Erythroblast (primary cell): ENCODE measurements at regions not wholly inside any gene's neighbourhood (a gene's known extent, or its start where the extent isn't known, plus 50 kb on each side); places are given as distances from the start of the nearest gene placed in this dataset.

Source experiments
- DNase-seq, 2 experiments: peaks; one replicate each; lab custom pipeline; 2025; lab: John Stamatoyannopoulos, UW
- GATA1 ChIP-seq: IDR thresholded peaks from 2 replicates; pipeline ENCODE4 v1.6.1; 2011; ENCODE audit warnings: low read depth, mild to moderate bottlenecking, control low read depth, low read length, moderate library complexity
- POLR2A ChIP-seq: IDR thresholded peaks from 2 replicates; pipeline ENCODE4 v1.6.1; 2011; ENCODE audit warnings: mild to moderate bottlenecking, low read length

GRCh38 chr2:145144131-145144728 lies 624.3 kb upstream of the ZEB2 start:
- TF ChIP-seq POLR2A (no peak), GATA1 (no peak)
- DNase-seq: no peak

GRCh38 chr2:145141981-145142380 lies 622.1 kb upstream of the ZEB2 start:
- DNase-seq: no peak
- TF ChIP-seq POLR2A (no peak), GATA1 (no peak)

GRCh38 chr2:145140658-145141057 lies 620.7 kb upstream of the ZEB2 start:
- no peak for DNase-seq
- TF ChIP-seq GATA1 (no peak), POLR2A (no peak)

GRCh38 chr2:145138626-145139025 lies 618.7 kb upstream of the ZEB2 start:
- DNase-seq: peak in 1 of 2 experiments; percentile 2
- TF ChIP-seq GATA1 (no peak), POLR2A (no peak)

GRCh38 chr2:145137901-145138300 lies 618.0 kb upstream of the ZEB2 start:
- TF ChIP-seq GATA1 (no peak), POLR2A (no peak)

DNA sequence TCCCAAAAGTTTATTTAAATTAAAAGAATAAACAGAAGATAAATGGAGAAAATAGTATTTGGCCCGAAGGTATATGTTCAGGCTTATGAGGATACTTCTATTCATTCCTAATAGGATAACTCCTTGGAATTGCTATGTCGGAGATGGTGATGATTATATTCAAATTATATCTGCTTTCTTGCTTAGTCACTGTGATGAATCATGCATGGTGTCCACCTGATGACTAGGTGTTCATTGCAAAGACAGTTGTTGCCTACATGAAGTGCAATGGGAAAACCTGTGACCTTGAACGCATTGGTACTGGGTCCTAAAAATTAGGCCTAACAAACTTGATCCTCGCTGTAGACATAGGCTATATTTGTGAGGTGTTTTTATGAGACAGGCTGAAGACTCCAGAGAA lies 617.3 kb upstream of the ZEB2 start:
- TF ChIP-seq POLR2A (no peak), GATA1 (no peak)
- no peak for DNase-seq

More at GRCh38 chr2:145137901-145138300, 618.0 kb upstream of the ZEB2 start:
- peak; percentile 25 to 80 for DNase-seq

DNA sequence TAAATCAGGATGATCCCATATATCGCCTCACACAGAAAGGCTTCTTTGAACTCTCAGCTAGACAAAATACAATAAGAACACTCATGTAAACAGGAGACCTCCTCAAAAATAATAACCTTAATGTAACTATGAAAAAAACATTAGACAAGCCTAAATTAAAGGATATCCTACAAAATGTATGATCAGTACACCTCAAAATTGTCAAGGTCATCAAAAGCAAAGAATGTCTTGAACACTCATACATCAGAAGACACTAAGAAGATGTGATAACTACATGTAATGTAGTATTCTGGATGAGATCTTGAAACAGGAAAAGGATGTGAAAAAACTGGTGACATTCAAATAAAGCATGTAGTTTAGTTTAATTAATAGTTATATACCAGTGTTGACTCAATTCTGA lies 616.8 kb upstream of the ZEB2 start:
- TF ChIP-seq GATA1 (no peak), POLR2A (no peak)
- no peak for DNase-seq

DNA sequence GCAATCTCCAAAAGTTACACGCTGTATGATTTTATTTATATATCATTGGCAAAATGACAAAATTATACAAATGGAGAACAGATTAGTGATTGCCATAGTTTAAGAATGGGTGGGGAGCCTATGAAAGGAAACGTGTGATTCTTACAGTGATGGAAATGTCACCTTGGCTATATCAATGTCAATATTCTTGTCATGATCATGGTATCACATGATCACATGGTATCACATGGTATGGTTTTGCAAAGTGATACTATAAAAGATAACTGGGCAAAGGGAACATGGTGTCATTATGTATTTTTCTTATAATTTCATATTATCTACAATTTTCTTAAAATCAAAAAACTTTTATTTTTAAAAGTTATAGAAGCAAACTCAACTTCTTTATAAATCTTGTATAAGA lies 606.2 kb upstream of the ZEB2 start:
- no peak for TF ChIP-seq GATA1
- TF ChIP-seq POLR2A: no peak
- no peak for DNase-seq

DNA sequence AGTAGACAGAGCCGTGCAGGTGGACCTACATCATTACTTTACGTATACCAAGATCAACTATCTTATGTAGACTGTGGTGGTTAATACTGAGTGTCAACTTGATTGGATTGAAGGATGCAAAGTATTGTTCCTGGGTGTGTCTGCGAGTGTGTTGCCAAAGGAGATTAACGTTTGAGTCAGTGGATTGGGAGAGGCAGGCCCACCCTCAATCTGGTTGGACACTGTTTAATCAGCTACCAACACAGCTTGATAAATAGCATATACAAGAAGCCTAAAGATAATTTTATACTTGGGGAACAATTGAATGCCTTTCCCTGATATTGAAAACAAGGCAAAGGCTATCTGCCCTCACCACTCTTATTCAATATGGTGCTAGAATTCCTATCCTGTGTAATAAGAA lies 604.2 kb upstream of the ZEB2 start:
- peak; percentile 35 to 82 for DNase-seq

DNA sequence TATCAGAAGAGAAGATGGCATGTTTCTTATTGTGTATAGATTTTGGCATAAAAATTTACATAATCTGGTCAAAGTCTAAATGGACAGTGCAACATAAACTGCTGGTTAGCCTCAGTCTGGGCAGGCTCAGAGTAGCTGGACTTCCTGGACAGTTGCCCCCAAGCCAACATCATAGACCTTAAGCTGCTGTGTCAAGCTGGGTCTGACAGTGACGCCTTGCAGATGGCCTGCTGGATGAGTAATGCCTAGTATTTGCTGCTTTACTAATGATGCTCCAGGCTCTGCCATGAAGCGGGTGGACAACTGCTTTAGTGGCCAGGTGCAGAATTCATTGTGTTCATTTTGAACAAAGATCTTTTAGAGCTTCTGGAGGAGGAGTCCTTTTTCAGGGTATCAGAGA lies 603.7 kb upstream of the ZEB2 start:
- TF ChIP-seq GATA1 (no peak), POLR2A (no peak)
- no peak for DNase-seq

More for the DNA sequence above, 604.2 kb upstream of the ZEB2 start:
- TF ChIP-seq POLR2A (no peak), GATA1 (no peak)

DNA sequence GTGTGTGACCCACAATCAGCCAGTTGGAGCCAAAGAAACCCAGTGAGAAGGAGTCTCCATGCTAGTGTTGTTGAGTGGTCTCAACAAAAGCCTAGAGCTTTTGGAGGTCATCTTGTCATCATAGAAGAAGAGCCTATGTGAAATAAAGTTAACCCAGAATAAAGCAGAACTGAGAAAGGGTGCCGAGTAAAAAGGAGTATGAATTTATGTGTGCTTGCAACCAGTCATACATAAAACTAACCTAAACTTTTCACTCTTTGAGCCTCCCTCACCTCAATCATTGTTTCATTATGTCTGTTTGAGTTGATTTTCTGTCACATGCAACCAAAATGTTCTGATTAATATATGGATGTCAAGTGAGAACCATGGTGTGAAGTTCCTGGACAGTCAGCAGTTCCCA lies 599.3 kb upstream of the ZEB2 start:
- DNase-seq: no peak
- no peak for TF ChIP-seq GATA1
- TF ChIP-seq POLR2A: no peak

DNA sequence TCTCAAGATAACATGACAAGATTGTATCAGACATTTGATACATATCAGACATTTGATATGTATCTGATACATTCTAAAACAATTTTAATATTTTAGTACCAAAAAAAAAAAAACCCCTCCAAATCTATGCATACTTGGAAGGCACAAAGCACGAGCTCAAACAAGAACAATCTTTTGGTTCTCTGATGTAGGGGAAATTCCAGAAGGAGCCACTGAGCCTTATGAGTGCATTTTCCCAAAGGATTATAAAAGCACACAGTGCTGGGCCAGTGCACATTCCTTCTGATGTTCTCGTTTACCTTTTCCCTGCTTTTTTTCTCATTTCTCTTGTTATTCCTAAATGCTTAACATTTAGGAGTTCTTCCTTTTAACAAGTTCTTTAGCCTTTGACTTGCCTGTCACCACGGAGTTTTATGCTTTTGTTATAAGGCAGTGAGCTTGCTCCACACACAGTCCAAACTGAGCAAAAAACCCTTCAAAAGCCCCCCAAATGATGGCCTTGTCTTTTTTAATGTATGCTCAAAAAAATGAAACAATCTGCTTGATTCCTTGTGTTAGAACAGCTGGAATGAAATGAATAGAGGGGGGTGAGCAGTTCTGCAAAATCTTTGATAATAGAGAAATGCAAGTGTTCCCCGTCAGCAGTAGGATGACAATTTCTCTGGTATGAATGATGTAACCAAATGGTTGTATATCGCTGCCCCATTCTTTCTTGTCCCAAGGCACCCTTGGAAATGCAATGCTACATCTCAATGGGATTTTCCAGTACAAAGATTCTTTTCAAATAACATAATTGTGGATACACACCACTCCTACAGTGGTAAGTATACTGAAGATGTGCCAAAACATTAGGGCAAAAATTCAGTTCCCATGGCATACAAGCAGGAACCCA lies 597.2 kb upstream of the ZEB2 start:
- TF ChIP-seq GATA1: no peak
- no peak for TF ChIP-seq POLR2A

DNA sequence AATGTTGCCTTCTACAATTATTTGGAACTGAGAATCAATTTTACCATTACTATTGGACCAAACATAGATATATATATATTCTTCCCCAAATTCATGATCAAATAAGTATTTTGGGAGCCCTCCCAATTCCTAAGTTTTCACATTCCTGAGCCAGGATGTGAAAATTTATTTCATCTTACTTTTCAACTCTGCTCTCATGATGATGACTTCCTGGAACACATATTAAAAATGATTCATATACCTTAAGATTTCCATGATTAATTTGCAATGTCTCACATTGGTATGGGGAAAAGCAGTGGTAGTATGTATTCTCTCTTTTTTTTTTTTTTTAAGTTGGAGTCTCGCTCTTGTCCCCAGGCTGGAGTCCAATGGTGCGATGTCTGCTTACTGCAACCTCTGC lies 596.1 kb upstream of the ZEB2 start:
- TF ChIP-seq POLR2A: no peak
- no peak for TF ChIP-seq GATA1
- DNase-seq: no peak

More for the DNA sequence above, 597.2 kb upstream of the ZEB2 start:
- DNase-seq: no peak

DNA sequence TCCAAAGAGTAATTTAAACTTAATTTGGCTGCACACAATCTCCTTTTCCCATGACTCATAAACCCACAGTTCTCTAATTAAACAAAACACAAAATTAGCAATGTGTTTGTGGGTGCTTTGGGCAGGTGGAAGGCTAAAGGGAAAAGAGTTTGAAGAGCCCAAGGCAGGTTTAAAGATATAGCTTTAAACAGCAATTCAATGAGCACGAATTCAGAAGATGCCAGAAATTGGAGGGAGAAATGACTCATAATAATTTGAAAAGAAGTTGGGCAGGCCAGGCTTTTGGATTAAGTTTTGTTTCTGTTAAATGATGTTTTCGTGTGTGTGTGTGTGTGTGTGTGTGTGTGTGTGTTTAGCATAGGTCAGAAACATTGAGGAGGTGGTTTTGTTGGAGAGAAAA lies 594.8 kb upstream of the ZEB2 start:
- TF ChIP-seq POLR2A: no peak
- no peak for TF ChIP-seq GATA1
- no peak for DNase-seq

- DNase-seq: no peak
- TF ChIP-seq GATA1 (no peak), POLR2A (no peak)
Observed at GRCh38 chr2:145112467-145112866, 592.5 kb upstream of the ZEB2 start.

DNA sequence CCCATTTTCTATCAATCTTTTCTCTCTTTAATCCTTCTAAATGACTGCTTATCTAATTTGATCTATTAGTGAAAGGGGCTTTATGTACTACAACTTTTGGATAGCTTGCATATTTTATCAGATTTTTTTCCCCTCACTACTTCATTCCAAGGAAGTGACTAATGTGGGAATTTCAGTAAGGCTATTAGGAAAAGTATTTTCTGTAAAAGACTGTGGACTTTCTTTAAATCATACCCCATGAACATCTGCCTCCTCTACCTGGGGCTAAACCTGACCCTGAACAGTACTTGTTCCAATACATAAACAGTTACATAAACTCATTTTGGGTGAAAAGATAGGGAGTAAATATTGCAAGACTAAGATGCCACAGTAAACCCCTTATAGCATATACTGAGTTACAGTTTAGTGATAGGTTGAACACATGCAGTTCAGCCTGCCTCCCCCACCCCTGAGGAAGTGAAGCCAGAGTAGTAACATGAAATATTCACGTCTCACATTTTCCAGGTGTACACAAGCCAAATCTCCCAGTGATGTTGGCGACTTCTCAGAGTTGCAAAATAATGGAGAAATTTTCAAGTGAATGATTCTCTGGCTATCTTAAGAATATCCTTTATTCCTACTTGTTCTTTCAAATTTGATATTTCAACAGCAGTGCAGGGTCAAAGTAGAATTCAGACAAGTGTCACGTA lies 590.9 kb upstream of the ZEB2 start:
- DNase-seq: no peak
- TF ChIP-seq GATA1: no peak
- no peak for TF ChIP-seq POLR2A
